ENCODE measurements at regions not wholly inside any gene's neighbourhood (a gene's known extent, or its start where the extent isn't known, plus 50 kb on each side); places are given as distances from the start of the nearest gene placed in this dataset.
A peak's percentile ranks its signal among the peaks of the same experiment; 100 is the strongest.

DNA sequence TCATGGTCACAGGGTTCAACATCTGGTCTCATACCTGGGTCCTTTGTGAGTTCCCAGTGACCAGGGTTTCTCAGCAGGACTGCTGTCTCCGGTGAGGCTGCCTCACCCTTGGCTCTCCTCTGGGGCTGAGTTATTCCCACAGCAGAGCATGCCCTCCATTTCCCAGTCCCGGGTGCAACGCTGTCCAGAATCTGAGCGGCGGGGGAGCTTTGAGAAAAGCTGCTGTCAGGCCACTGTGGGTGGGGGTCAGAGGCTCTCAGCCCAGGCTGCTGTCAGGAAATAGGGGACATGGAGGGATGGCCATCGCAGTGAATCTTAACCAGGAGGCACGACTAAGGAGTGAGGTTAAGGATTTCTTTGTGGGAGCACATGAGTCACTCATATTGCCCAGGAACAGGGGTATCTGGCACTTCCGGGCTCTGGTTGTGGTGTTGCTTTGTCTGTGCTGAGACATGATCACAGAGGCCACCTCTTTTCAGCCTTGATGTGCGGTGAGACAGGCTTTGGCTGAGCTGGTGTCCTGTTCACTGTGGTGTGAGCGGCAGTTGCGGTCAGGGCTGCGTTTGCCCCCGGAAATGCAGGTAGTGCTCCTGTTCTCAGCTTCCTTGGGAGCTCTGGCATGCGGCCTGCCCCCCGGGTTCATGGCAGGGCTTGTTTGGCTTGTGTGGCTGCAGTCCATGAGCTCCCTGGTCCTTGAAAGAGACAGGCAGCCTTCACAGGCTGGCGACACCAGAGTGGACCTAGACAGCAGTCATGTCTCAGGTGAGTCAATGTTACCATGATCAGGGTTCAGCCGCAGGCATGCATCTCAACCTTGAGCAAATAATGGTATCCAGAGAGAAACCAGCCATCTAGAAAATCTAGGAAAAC, 310.7 kb upstream of the MYT1L start:
- Mint-ChIP-seq H3K4me1 (peaks cover 12% of the 10 kb centered on the region), H3K36me3 (ENCODE audit: low read depth) (no peaks in the 10 kb centered on the region), H3K9me3 (no peaks in the 10 kb centered on the region), H3K27ac (no peak overlapping the region), H3K4me3 (no peak overlapping the region), H3K27me3 (no peaks in the 10 kb centered on the region)
- intact Hi-C loops (cut with micrococcal nuclease) = no loop called here
- DNase-seq = no peak

DNA sequence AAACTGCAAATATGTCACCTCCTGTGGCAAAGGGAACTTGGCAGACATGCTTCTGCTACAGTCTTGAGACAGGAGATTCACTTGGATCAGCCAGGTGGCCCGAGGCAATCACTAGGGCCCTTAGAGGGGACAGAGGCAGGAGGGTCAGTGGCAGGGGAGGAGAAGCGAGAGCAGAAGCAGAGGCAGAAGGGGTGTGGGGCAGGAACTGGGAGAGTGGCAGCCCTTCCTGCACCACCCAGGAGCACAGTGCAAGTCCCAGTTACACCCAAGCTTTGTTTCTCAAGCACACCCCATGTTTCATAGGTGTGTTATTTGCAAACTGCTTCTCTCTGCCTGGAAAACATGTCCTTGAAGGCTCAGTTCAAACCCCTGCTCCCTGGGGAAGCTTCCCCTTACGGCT, 309.7 kb upstream of the MYT1L start:
- H3K27ac Mint-ChIP-seq = no peak overlapping the region
- intact Hi-C loops (cut with micrococcal nuclease) = no loop called here
- H3K36me3 Mint-ChIP-seq (ENCODE audit: low read depth) = no peaks in the 10 kb centered on the region
- H3K4me3 Mint-ChIP-seq = no peak overlapping the region
- no peaks in the 10 kb centered on the region for H3K9me3 Mint-ChIP-seq
- H3K27me3 Mint-ChIP-seq = no peaks in the 10 kb centered on the region
- DNase-seq = no peak
- peaks cover 3% of the 10 kb centered on the region for H3K4me1 Mint-ChIP-seq

DNA sequence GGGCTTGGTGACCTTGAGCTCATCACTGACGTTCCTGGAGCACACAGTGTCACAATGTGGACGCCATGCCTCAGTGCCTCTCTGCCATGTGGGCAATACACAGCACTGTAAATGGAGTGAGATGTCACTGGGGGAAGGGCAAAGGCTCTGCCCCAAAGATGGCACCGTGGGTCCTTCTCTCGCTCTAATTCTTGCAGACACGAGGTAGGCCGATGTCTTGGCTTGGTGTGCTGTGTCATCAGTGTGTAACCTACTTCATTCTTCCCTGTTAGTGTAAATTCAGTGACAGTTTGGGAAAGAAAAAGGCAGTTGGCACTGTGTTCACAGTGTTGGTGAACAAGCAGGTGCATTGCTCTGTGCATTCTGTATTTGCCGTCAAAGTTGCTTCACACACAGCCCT, 309.3 kb upstream of the MYT1L start:
- peaks cover 3% of the 10 kb centered on the region for H3K4me1 Mint-ChIP-seq

DNA sequence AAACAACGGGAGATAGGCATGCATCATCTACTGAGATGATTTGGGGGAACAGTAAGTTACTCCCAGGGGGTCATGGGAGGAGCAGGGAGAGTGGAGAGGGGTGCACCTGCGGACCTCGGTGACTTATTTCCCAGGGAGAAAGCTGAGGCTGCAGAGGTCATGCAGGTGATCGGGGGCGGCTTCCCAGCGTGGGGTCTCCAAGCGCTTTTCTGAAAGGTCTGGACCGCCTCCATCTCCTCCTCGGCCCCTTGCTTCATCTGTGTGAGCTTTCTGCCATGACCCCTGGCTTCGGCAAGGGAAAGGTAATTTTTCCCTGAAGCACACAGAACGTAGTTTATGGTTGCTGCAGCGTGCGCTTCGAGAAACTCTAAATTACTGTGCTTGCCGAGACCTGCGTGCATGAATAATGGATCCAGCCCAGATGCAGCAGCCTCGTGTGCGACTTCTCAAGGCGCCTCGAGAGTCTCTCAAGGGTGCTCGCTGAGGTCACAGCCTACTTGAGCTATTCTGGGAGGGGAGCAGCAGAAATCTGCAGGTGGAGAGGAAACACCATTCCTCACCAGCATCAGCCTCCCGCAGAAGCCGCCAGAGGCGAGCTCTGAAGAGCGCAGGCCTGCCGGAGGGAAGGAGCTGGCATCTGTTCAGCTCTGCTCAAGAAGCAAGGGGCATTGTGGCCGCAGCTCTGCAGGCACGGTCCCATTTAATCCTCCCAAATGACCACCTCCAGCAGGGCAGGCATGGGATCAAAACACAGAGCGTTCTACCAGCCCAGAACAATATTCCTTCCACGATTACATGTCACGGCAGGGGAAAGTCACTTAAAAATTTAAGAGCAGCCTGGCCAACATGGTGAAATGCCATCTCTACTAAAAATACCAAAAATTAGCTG, 308.4 kb upstream of the MYT1L start:
- Mint-ChIP-seq H3K4me3 (no peak overlapping the region), H3K9me3 (no peaks in the 10 kb centered on the region), H3K4me1 (peaks cover 3% of the 10 kb centered on the region), H3K36me3 (ENCODE audit: low read depth) (no peaks in the 10 kb centered on the region), H3K27ac (no peak overlapping the region), H3K27me3 (no peaks in the 10 kb centered on the region)
- no peak for DNase-seq
- intact Hi-C loops (cut with micrococcal nuclease) = no loop called here

More for the DNA sequence above, 309.3 kb upstream of the MYT1L start:
- no peaks in the 10 kb centered on the region for H3K27me3 Mint-ChIP-seq
- no peak overlapping the region for H3K27ac Mint-ChIP-seq
- intact Hi-C loops (cut with micrococcal nuclease) = no loop called here
- H3K36me3 Mint-ChIP-seq (ENCODE audit: low read depth) = no peaks in the 10 kb centered on the region
- no peaks in the 10 kb centered on the region for H3K9me3 Mint-ChIP-seq
- H3K4me3 Mint-ChIP-seq = no peak overlapping the region
- DNase-seq = no peak

DNA sequence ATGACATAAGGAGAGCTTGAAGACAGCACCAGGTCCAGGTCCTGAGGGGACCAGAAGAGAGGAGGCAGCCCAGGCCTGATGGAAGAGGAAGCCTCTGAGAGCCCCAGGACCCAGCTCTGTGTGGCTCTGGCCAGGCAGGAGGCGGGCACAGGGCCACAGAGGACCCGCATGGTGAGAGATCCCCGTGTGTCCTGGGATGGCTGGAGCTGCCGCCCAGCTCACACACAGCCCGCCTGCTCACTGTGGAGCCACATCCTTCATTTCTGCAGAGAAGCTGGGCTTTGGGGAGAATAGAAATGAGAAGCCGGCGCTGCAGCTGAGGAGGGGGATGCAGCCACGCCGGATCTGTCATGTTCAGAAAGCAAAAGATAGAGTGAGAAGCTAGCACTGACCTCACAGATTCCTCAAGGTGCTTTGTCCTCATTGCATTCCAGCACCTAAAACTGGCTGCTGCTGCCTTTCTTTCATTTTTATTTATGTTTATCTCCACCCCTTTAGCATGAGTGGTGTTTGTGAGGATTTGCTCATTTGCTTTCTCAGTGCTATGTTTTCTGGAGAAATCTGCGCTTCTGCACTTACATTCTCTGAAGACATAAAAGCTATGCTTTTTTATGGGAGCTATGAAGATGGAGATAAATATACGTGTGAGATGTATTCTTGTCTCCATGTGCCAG, 307.6 kb upstream of the MYT1L start:
- Mint-ChIP-seq H3K9me3 (no peaks in the 10 kb centered on the region), H3K4me3 (no peak overlapping the region), H3K4me1 (no peaks in the 10 kb centered on the region), H3K36me3 (ENCODE audit: low read depth) (no peaks in the 10 kb centered on the region), H3K27me3 (no peaks in the 10 kb centered on the region), H3K27ac (no peak overlapping the region)
- intact Hi-C loops (cut with micrococcal nuclease) = no loop called here
- DNase-seq = no peak

DNA sequence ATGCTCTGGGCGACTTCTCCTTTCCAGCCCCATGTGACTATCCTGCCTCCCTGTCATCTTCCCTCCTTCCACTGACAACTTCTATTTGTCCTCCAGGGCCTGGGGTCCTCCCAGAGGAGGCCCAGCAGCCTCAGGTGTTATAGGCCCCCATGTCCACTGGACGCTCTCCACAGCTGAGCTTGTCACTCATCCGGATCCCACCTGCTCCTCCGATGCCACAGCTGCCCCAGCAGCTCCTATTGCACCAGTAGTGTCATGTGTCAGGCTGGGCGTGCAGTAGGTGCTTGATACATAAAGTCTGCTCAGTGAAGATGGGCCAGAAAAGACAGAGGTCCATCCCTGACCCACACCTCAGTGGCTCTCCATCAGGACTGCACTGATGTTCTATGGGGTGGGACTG, 305.7 kb upstream of the MYT1L start:
- no peaks in the 10 kb centered on the region for H3K27me3 Mint-ChIP-seq
- intact Hi-C loops (cut with micrococcal nuclease) = no loop called here
- H3K27ac Mint-ChIP-seq = no peak overlapping the region
- H3K4me3 Mint-ChIP-seq = no peak overlapping the region
- no peaks in the 10 kb centered on the region for H3K36me3 Mint-ChIP-seq (ENCODE audit: low read depth)
- H3K9me3 Mint-ChIP-seq = peaks cover under 1% of the 10 kb centered on the region
- no peaks in the 10 kb centered on the region for H3K4me1 Mint-ChIP-seq
- DNase-seq = no peak

DNA sequence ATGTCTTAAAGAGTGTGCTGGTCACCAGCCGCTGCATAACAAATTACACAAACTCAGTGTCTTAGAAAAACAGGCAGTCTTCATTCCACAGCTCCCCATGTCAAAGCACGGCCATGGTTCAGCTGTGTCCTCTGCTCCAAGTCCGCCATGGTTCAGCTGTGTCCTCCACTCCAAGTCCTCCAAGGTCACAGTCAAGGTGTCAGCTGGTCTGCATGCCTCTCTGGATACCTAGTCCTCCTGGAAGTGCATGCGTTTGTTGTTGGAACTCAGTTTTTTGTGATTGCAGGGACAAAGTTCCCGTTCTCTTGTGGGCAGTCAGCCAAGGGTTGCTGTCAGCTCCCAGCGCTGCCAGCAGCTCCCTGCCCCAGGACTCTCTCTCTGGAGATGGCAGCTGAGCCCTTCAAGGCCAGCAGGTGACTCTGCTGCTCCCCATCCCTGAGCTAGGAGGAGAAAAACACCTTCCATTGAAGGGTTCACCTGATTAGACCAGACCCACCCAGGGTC, 304.0 kb upstream of the MYT1L start:
- Mint-ChIP-seq H3K27ac (no peak overlapping the region), H3K9me3 (peaks cover 6% of the 10 kb centered on the region)
- intact Hi-C loops (cut with micrococcal nuclease) = no loop called here

DNA sequence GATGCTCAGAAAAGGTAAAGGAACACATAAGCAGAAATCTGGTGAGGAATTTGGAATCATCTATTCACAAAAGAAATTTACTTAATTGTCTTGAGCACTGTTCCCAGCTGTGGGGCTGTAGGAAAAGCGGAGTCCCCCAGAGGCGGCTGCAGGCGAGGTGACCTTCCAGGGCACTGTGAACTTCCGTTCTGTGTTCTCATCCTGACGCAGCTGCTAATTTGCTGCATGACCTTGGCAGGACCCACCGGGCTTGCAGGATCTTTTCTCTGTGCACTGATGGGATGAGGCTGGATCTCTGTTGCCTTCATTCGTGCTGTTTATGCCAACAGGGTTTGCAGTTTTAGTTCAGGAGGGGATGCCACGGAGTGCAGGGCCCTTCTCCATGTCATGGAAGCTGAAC, 301.9 kb upstream of the MYT1L start:
- H3K27me3 Mint-ChIP-seq = peaks cover 2% of the 10 kb centered on the region
- no peak overlapping the region for H3K27ac Mint-ChIP-seq
- no peaks in the 10 kb centered on the region for H3K36me3 Mint-ChIP-seq (ENCODE audit: low read depth)
- no peak overlapping the region for H3K4me3 Mint-ChIP-seq
- peaks cover 6% of the 10 kb centered on the region for H3K9me3 Mint-ChIP-seq
- intact Hi-C loops (cut with micrococcal nuclease) = no loop called here
- H3K4me1 Mint-ChIP-seq = no peaks in the 10 kb centered on the region
- DNase-seq = no peak

More for the DNA sequence above, 304.0 kb upstream of the MYT1L start:
- DNase-seq = no peak
- Mint-ChIP-seq H3K27me3 (no peaks in the 10 kb centered on the region), H3K36me3 (ENCODE audit: low read depth) (no peaks in the 10 kb centered on the region), H3K4me3 (no peak overlapping the region), H3K4me1 (no peaks in the 10 kb centered on the region)

DNA sequence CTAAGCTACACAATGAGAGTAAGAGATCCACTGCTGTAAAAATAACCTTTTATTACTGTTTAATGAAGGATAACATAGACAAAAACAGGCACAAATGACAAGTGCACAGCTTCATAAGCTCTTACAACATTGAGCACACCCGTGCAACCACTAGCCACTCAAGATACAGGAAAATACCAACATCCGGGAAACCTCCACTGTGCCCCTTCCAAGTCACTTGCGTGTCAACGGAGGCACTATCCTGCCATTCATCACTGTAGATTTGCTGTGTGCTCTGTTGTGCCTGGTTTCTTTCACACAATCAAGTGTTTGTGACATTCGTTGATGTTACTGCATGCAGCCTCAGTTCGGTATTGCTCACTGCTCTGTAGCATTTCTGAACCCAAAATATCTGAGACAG, 292.9 kb upstream of the MYT1L start:
- no peaks in the 10 kb centered on the region for H3K9me3 Mint-ChIP-seq
- no peak overlapping the region for H3K27ac Mint-ChIP-seq
- no peak overlapping the region for H3K4me3 Mint-ChIP-seq
- intact Hi-C loops (cut with micrococcal nuclease) = no loop called here
- H3K4me1 Mint-ChIP-seq = no peaks in the 10 kb centered on the region
- H3K27me3 Mint-ChIP-seq = peaks cover 2% of the 10 kb centered on the region
- H3K36me3 Mint-ChIP-seq (ENCODE audit: low read depth) = no peaks in the 10 kb centered on the region
- DNase-seq = no peak

DNA sequence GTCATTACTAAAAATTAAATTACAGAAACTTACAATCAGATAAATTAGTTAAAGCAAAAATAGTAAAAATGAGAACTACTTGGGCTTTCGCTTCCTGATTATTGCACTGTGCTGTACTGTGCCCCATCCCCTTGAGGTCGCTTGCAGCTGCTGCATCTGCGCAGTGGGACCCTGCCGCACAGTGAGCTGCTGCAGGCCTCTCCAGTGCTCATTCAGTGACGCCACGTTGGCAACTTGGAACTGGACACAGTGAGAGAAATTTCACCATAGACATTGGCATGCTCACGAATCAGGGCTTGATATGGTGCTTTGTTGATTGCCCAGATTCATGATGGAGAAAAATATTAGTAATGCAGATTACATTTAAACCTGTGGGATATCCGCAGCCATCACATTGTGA, 290.8 kb upstream of the MYT1L start:
- no peaks in the 10 kb centered on the region for H3K4me1 Mint-ChIP-seq
- no peaks in the 10 kb centered on the region for H3K36me3 Mint-ChIP-seq (ENCODE audit: low read depth)
- no peak overlapping the region for H3K4me3 Mint-ChIP-seq

DNA sequence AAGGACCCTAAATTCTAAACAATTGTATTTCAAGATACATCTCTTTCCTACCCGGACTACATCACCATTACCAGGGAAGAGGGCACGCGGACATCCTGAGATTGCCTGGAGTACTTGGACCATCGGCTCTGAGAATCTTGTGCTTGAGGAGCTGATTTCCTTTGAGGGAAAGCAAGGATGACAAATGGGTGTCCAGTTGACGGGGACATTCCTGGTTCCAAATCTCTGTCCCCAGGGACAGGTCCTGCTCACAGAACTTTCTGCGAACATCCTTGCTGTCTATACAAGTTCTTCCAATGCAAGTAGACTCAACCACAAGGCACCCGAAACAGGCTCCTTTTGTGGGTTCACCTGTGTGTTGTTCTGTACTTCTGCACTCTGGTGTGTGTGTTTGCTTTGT, 289.5 kb upstream of the MYT1L start:
- Mint-ChIP-seq H3K27me3 (peaks cover 14% of the 10 kb centered on the region), H3K4me1 (no peaks in the 10 kb centered on the region), H3K27ac (no peak overlapping the region), H3K4me3 (no peak overlapping the region), H3K36me3 (ENCODE audit: low read depth) (no peaks in the 10 kb centered on the region), H3K9me3 (no peaks in the 10 kb centered on the region)
- intact Hi-C loops (cut with micrococcal nuclease) = no loop called here
- no peak for DNase-seq

More for the DNA sequence above, 290.8 kb upstream of the MYT1L start:
- no peak overlapping the region for H3K27ac Mint-ChIP-seq
- no peaks in the 10 kb centered on the region for H3K9me3 Mint-ChIP-seq
- peaks cover 9% of the 10 kb centered on the region for H3K27me3 Mint-ChIP-seq
- peak; percentile 51 for DNase-seq
- intact Hi-C loops (cut with micrococcal nuclease) = no loop called here

DNA sequence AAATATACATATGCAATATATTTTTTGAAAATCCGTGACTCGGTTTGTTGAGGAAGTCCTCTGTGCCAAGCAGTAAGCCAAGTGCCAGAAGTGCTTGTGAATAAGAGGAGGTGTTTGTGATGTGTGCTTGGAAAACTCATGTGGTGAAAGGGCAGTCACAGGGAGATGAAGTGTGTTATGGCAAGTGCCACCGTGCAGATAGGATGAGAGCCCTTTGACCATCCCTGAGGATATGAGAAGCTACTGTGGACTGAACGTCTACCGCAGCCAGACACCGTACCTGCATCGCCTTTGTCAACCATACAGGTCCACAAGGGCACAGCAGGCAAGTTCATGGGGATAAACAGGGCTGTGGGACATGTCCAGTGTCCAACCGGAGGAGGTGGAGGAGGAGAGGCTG, 288.9 kb upstream of the MYT1L start:
- Mint-ChIP-seq H3K36me3 (ENCODE audit: low read depth) (no peaks in the 10 kb centered on the region), H3K4me1 (no peaks in the 10 kb centered on the region), H3K9me3 (no peaks in the 10 kb centered on the region), H3K27me3 (peaks cover 14% of the 10 kb centered on the region), H3K4me3 (no peak overlapping the region), H3K27ac (no peak overlapping the region)
- intact Hi-C loops (cut with micrococcal nuclease) = loop anchor here (10.0 kb wide), 1 partner anchor 955 kb away; the partner anchor contains the start of gene RPS7
- no peak for DNase-seq

DNA sequence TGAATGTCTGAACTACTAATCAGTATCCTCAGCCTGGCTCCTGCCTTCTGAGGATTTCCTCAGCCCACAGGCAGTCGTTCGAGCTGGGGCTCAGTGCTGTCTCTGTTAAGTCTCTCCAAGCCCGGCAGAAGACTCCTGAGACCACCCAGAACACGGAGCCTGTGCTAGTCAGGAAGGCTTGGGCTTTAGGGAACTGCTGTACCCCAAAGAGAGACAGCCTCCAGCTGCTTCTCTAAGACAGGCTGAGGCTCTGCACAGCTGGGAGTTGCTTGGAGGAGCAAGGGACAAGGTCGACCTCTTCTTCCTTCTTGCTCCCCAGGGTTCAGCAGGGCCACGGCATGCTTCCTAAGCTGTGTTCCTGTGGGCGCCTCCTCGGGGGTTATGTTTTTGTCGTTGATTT, 283.4 kb upstream of the MYT1L start:
- no peak for DNase-seq
- Mint-ChIP-seq H3K4me3 (no peak overlapping the region), H3K27ac (no peak overlapping the region), H3K4me1 (peaks cover 4% of the 10 kb centered on the region), H3K9me3 (peaks cover 9% of the 10 kb centered on the region), H3K27me3 (peaks cover 12% of the 10 kb centered on the region), H3K36me3 (ENCODE audit: low read depth) (peaks cover 3% of the 10 kb centered on the region)
- intact Hi-C loops (cut with micrococcal nuclease) = loop anchor here (5.0 to 10.0 kb wide), 2 partner anchors 763 to 960 kb away; partner anchors contain the start of genes EIPR1, RPS7 and TRAPPC12
